HEK293T (cell line): ENCODE measurements at regions not wholly inside any gene's neighbourhood (a gene's known extent, or its start where the extent isn't known, plus 50 kb on each side); places are given as distances from the start of the nearest gene placed in this dataset.

Experiments
- ARNT ChIP-seq: fragments of 450-650 bp; IDR thresholded peaks from 2 replicates; pipeline ENCODE4 v1.6.1; 2017; ENCODE audit warnings: mild to moderate bottlenecking
- BHLHE40 ChIP-seq: fragments of 450-650 bp; IDR thresholded peaks from 2 replicates; pipeline ENCODE4 v1.6.1; 2016; ENCODE audit warnings: mild to moderate bottlenecking, moderate library complexity, borderline replicate concordance
- CTBP1 ChIP-seq: fragments of 450-650 bp; IDR thresholded peaks from 2 replicates; pipeline ENCODE4 v1.6.1; 2016; ENCODE audit warnings: borderline replicate concordance
- FOXA1 ChIP-seq: fragments of 450-650 bp; IDR thresholded peaks from 2 replicates; pipeline ENCODE4 v1.6.1; 2016; ENCODE audit warnings: mild to moderate bottlenecking
- FOXK2 ChIP-seq: fragments of 450-650 bp; IDR thresholded peaks from 2 replicates; pipeline ENCODE4 v1.6.1; 2016; ENCODE audit warnings: mild to moderate bottlenecking
- FOXM1 ChIP-seq: fragments of 450-650 bp; IDR thresholded peaks from 2 replicates; pipeline ENCODE4 v1.6.1; 2017; ENCODE audit warnings: mild to moderate bottlenecking, borderline replicate concordance
- HDGF ChIP-seq: fragments of 450-650 bp; IDR thresholded peaks from 2 replicates; pipeline ENCODE4 v1.6.1; 2017; ENCODE audit warnings: antibody characterized with exemption, borderline replicate concordance
- LEF1 ChIP-seq: fragments of 450-650 bp; IDR thresholded peaks from 2 replicates; pipeline ENCODE4 v1.6.1; 2017; ENCODE audit warnings: mild to moderate bottlenecking, borderline replicate concordance
- NFRKB ChIP-seq: fragments of 450-650 bp; IDR thresholded peaks from 2 replicates; pipeline ENCODE4 v1.6.1; 2016; ENCODE audit warnings: mild to moderate bottlenecking, moderate library complexity
- PKNOX1 ChIP-seq: fragments of 450-650 bp; IDR thresholded peaks from 2 replicates; pipeline ENCODE4 v1.6.1; 2016
- SP1 ChIP-seq: fragments of 450-650 bp; IDR thresholded peaks from 2 replicates; pipeline ENCODE4 v1.6.1; 2017
- SUZ12 ChIP-seq: fragments of 450-650 bp; IDR thresholded peaks from 2 replicates; pipeline ENCODE4 v1.6.1; 2016; ENCODE audit warnings: mild to moderate bottlenecking
- TARDBP ChIP-seq: fragments of 450-650 bp; IDR thresholded peaks from 2 replicates; pipeline ENCODE4 v1.6.1; 2016
- ZNF384 ChIP-seq: fragments of 450-650 bp; IDR thresholded peaks from 2 replicates; pipeline ENCODE4 v1.6.1; 2016

GRCh38 chr20:6513599-6513998 is 253.9 kb upstream of the BMP2 start:
- no peak for TF ChIP-seq SUZ12
- TF ChIP-seq SP1 = no peak
- TF ChIP-seq FOXM1 = no peak
- no peak for TF ChIP-seq BHLHE40
- no peak for TF ChIP-seq ZNF384
- TF ChIP-seq FOXA1 = no peak
- TF ChIP-seq TARDBP = no peak
- TF ChIP-seq CTBP1 = no peak
- TF ChIP-seq NFRKB = no peak
- no peak for TF ChIP-seq HDGF
- no peak for TF ChIP-seq LEF1
- TF ChIP-seq ARNT = no peak
- no peak for TF ChIP-seq FOXK2
- TF ChIP-seq PKNOX1 = no peak
